GM12878 (cell line): ENCODE measurements at regions not wholly inside any gene's neighbourhood (a gene's known extent, or its start where the extent isn't known, plus 50 kb on each side); places are given as distances from the start of the nearest gene placed in this dataset.

ENCODE experiments used
- ATAC-seq: fragments of 200-7000 bp; cut with Tn5 transposase; 3 replicates; pipeline ENCODE4 v1.9.1; 2020; ENCODE audit warnings: mild to moderate bottlenecking, moderate library complexity
- BruUV-seq: library from RNA; stranded (reverse); fragments of 400-500 nt; replicated peaks from 2 replicates; lab custom pipeline; 2021; lab: Mats Ljungman, UMichigan
- CTCF ChIA-PET: fragments of 300-600 bp; sonication (Branson Sonifier 250); formaldehyde crosslinking; extraction: SDS; loops from one replicate; lab custom pipeline; 2021; ENCODE audit warnings: inconsistent platforms; lab: Yijun Ruan, JAX
- POLR2A ChIA-PET: fragments of 350-600 bp; formaldehyde crosslinking; extraction: SDS; loops from one replicate; lab custom pipeline; 2021; ENCODE audit warnings: inconsistent platforms; lab: Charles Lee
- RAD21 ChIA-PET: fragments of 300-600 bp; sonication (Branson Sonifier 250); formaldehyde crosslinking; loops from one replicate; lab custom pipeline; 2023; ENCODE audit warnings: antibody characterized with exemption; ENCODE audit not compliant: unreplicated experiment; lab: Charles Lee
- SMC1A ChIA-PET: fragments of 300-600 bp; sonication (Branson Sonifier 250); formaldehyde crosslinking; loops from one replicate; lab custom pipeline; 2023; ENCODE audit not compliant: unreplicated experiment, uncharacterized antibody; lab: Charles Lee
- DNase-seq: peaks from one replicate; pipeline ENCODE4 v3.0.0-alpha.2; 2011; ENCODE audit warnings: low read depth, low spot score
- FAIRE-seq: peaks from 3 replicates; lab custom pipeline; 2011; peaks lifted over from hg19 to GRCh38; lab: Jason Lieb, UNC
- H2AFZ ChIP-seq: 2 replicates; pipeline ENCODE4 v1.6.0; 2011; ENCODE audit warnings: low read depth, low read length, control low read depth; ENCODE audit not compliant: control insufficient read depth
- H3K27ac ChIP-seq: 2 replicates; pipeline ENCODE4 v1.5.1; 2011; ENCODE audit warnings: control low read depth; ENCODE audit not compliant: control insufficient read depth, insufficient read depth
- H3K27me3 ChIP-seq, 2 experiments: replicated peaks in 1 of 2; 2 replicates each; pipeline versions ENCODE4 v1.6.0 to v1.6.1; 2011; ENCODE audit warnings: low read length in 1 of 2; ENCODE audit not compliant: control insufficient read depth in 2 of 2, insufficient read depth in 2 of 2
- H3K36me3 ChIP-seq, 2 experiments: 2 replicates each; pipeline ENCODE4 v1.5.1; 2011; ENCODE audit warnings: low read length in 1 of 2; ENCODE audit not compliant: control insufficient read depth in 2 of 2, insufficient read depth in 2 of 2
- H3K4me1 ChIP-seq: 2 replicates; pipeline ENCODE4 v1.6.1; 2011; ENCODE audit warnings: mild to moderate bottlenecking, low read length, moderate library complexity, mixed read lengths; ENCODE audit not compliant: control insufficient read depth, insufficient read depth
- H3K4me2 ChIP-seq: 2 replicates; pipeline ENCODE4 v1.6.0; 2011; ENCODE audit warnings: control low read depth; ENCODE audit not compliant: control insufficient read depth, insufficient read depth
- H3K4me3 ChIP-seq: fragments of 200-600 bp; sonication (generic); 2 replicates; pipeline ENCODE4 v1.5.1; 2016
- H3K79me2 ChIP-seq: 2 replicates; pipeline ENCODE4 v1.6.0; 2011; ENCODE audit warnings: low read length; ENCODE audit not compliant: control insufficient read depth, insufficient read depth
- H3K9ac ChIP-seq: 2 replicates; pipeline ENCODE4 v1.8.0; 2011; ENCODE audit warnings: low read length, control low read depth, mixed read lengths; ENCODE audit not compliant: control insufficient read depth, insufficient read depth
- H3K9me3 ChIP-seq: replicated peaks from 3 replicates; pipeline ENCODE4 v1.5.1; 2011; ENCODE audit warnings: mild to moderate bottlenecking, low read length; ENCODE audit not compliant: control insufficient read depth, insufficient read depth
- H4K20me1 ChIP-seq: 2 replicates; pipeline ENCODE4 v1.6.0; 2011; ENCODE audit not compliant: control insufficient read depth, insufficient read depth
- SMAD1 ChIP-seq: fragments of 450-650 bp; IDR thresholded peaks from 2 replicates; pipeline ENCODE4 v1.6.1; 2018; ENCODE audit warnings: mild to moderate bottlenecking, low read depth; ENCODE audit not compliant: partially characterized antibody
- SMARCA5 ChIP-seq: fragments of 450-650 bp; IDR thresholded peaks from 2 replicates; pipeline ENCODE4 v1.6.1; 2017; ENCODE audit warnings: mild to moderate bottlenecking
- ZNF274 ChIP-seq: IDR thresholded peaks from one replicate; pipeline ENCODE4 v1.8.0; 2011; ENCODE audit not compliant: insufficient read length, insufficient read depth
- WGBS: methylation state at CpG from one replicate; pipeline ENCODE4 v1.1.6; 2016; ENCODE audit warnings: low lambda C conversion rate; ENCODE audit not compliant: insufficient replicate concordance, insufficient coverage; ENCODE audit errors: missing lambda C conversion rate; 5-methylcytosine and 5-hydroxymethylcytosine counted together
- in situ Hi-C: fragments of 300-500 bp; cut with MboI; formaldehyde crosslinking; loops from 9 replicates; pipeline ENCODE4 v1.14.3; 2018; ENCODE audit warnings: mixed read lengths
- intact Hi-C: fragments of 100-400 bp; cut with micrococcal nuclease; formaldehyde crosslinking; loops from one replicate; pipeline ENCODE4 v1.14.2; 2022; ENCODE audit not compliant: unreplicated experiment

- H3K4me1 ChIP-seq = peaks cover 44% of the 10 kb centered on the region
- no peak overlapping the region for H2AFZ ChIP-seq
- in situ Hi-C loops = no loop called here
- ATAC-seq (no peak), FAIRE-seq (no peak), DNase-seq (no peak)
- intact Hi-C loops = no loop called here
- no peak overlapping the region for H3K4me2 ChIP-seq
- SMC1A ChIA-PET = interaction anchor here (1.0 to 8.7 kb wide), 5 partner anchors 51 to 407 kb away, joined by 3 to 61 read pairs (median 4); no protein-coding TSS in a partner anchor
- no peak overlapping the region for H3K4me3 ChIP-seq
- RAD21 ChIA-PET = interaction anchor here (1.2 to 7.6 kb wide), 2 partner anchors 63 to 246 kb away, joined by 4 to 60 read pairs; no protein-coding TSS in a partner anchor
- no peak overlapping the region for H3K9ac ChIP-seq
- no peaks in the 10 kb centered on the region for H3K79me2 ChIP-seq
- H3K9me3 ChIP-seq = peaks cover 14% of the 10 kb centered on the region
- no peaks in the 10 kb centered on the region; a peak in 1 of 4 replicates for H3K27me3 ChIP-seq
- no TSS peak for BruUV-seq
- TF ChIP-seq SMAD1 = no peak
- H3K27ac ChIP-seq = no peak overlapping the region; the same call in 1 of the 2 replicates
- POLR2A ChIA-PET = no interaction called here
- no peaks in the 10 kb centered on the region for H4K20me1 ChIP-seq
- no peaks in the 10 kb centered on the region for H3K36me3 ChIP-seq
- 69% methylated on average over 10 of the region's 10 CpGs for WGBS
- CTCF ChIA-PET = interaction anchor here (1.4 kb wide), 1 partner anchor 60 kb away, joined by 3 read pairs; no protein-coding TSS in a partner anchor
These were observed 137.3 kb downstream of the SYF2 start for GRCh38 chr1:25094995-25095394.

- DNase-seq = no peak
- POLR2A ChIA-PET = no interaction called here
These were observed 138.1 kb downstream of the SYF2 start for GRCh38 chr1:25094229-25094628.

More at GRCh38 chr1:25094229-25094628, 138.1 kb downstream of the SYF2 start:
- Histone ChIP-seq H3K9ac (no peak overlapping the region), H3K27me3 (no peaks in the 10 kb centered on the region; a peak in 1 of 4 replicates), H3K4me3 (no peak overlapping the region), H3K79me2 (no peaks in the 10 kb centered on the region), H3K36me3 (no peaks in the 10 kb centered on the region), H4K20me1 (no peaks in the 10 kb centered on the region), H2AFZ (no peak overlapping the region), H3K27ac (no peak overlapping the region), H3K9me3 (peaks cover 14% of the 10 kb centered on the region), H3K4me1 (peaks cover 37% of the 10 kb centered on the region), H3K4me2 (0 out of 2 replicates have a peak overlapping the region, but pooled peaks have one; percentile 50)
- ChIA-PET SMC1A (interaction anchor here (1.5 to 8.7 kb wide), 3 partner anchors 51 to 111 kb away, joined by 4 to 61 read pairs (median 5); no protein-coding TSS in a partner anchor), RAD21 (no interaction called here), CTCF (no interaction called here)
- intact Hi-C loops (no loop called here), in situ Hi-C loops (no loop called here)
- FAIRE-seq = no peak
- ATAC-seq = no peak
- no TSS peak for BruUV-seq
- no peak for TF ChIP-seq ZNF274
- TF ChIP-seq SMARCA5 = 0 out of 2 replicates have a peak, but pooled peaks have one; percentile 57
- TF ChIP-seq, all 136 proteins: peak for 1
- WGBS = 59% methylated on average over 3 of the region's 3 CpGs
